HG03432 (cell line): ENCODE measurements at regions not wholly inside any gene's neighbourhood (a gene's known extent, or its start where the extent isn't known, plus 50 kb on each side); places are given as distances from the start of the nearest gene placed in this dataset.

ENCODE experiments used
- ATAC-seq: cut with Tn5 transposase; IDR thresholded peaks from one replicate; pipeline ENCODE4 v1.9.1; 2021; ENCODE audit warnings: mild to moderate bottlenecking, moderate library complexity; ENCODE audit not compliant: unreplicated experiment

DNA sequence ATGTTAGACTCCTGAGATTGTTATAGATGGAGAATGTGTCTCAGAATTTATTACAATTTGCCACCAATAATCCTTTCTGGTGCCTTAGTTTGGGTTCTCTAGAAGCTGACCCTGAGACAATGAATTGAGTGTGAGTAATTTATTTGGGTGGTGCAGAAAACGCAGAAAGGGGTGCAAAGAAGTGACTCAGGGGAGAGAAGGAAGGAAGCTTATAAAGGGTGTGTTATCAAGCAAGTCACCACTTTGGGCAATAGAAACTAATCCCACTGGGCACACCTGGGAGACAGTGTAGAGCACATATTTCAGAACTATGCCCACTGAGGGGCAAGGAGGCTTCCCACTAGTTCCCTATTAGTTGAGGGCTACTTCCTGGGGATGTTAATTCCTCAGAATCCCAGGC is 320.6 kb downstream of the MID1IP1 start:
- no peak for ATAC-seq

DNA sequence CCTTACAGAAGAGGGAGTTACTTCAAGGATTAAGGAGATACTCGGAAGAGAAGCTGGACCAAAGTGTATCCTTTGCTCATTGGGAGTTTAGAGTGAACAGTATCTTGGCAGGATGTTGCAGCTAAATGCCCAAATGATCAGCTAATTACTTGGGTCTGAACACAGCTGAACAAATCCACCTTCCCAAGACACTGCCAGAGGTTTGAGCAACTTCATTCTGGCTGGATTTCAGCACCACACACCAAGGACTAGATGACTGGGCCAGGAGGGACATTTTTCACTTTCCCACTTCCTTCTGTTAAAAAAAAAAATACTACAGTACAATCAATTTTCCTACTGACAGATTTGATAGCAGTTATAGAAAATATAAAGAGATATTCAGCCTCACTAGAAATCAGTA is 324.6 kb downstream of the MID1IP1 start:
- no peak for ATAC-seq

DNA sequence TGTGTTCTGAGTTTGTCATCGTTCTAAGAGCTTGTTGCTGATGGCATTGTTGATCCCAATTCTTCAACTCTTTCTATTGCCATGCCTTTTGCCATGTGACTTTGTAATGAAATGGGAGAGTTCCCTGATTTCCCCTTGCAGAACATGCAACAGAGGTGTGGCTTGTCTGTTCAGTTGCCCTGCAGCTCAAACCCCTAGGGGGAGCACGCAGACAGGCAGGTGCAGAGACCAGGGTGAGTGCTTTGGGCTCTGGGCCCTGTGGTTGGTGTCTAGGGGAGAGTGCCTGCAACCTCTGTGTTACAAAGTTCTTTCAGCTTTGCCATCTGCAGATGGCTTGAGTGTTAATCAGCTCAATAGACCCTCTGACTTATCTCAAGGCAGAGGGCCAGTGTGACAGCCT is 332.7 kb downstream of the MID1IP1 start:
- ATAC-seq: peak; percentile 84

DNA sequence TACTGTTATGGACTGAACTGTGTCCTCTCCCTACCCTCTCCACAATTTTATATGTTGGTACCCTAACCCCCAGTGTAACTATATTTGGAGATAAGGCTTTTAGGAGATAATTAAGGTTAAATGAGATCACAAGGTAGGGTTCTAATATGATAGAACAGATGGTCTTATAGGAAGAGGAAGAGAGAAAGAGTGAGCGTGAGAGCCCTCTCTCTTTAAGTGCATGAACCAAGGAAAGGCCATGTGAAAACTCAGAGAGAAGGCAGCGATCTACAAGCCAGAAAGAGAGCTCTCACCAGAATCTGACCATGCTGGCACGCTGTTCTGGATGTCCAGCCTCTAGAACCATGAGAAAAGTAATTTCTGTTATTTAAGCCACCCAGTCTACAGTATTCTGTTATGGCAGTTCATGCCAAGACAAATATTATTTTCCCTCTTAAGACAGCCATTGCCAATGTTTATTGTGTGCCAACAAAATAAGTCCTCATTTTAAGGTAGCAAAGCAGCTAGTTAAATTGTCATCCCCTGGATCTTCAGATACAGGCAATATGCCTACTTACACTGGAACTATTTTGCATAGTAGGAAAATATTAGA is 336.2 kb downstream of the MID1IP1 start:
- ATAC-seq: no peak

DNA sequence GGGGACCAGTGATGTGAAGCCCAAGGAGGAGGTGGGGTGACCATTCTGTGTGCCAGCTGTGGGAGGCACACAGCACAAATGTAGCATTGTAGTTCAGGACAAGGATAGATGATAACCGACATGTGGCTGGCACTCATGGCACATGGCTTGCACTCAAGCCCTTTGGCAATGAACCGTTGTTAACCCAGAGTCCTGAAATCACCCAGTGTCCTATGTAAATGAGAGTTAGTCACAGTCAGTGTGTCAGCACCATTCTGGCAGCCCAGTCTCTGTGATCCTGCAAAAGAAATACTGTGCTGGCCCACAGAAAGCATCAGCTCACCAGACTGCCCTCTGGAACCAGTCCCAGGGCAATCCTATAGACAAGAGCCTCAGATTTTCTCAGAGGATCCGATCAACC is 339.3 kb downstream of the MID1IP1 start:
- no peak for ATAC-seq

DNA sequence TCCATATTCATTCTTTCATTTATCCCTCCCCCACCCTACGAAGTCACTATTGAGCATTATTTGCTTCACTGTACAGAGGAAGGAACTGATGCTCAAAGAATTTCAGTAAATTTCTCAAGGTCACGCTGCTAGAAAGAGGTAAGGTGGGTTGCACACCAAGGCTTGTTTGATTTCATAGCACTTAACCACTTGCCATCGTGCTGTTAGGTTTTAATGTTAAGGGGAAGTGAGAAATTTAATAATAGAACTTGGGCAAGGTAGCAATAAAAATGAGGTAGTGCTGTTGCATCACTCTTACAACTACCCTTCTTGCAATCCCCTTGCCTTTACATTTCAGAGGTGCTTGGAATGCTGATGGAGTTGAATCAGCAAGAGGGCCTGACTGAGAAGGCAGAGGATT is 343.1 kb downstream of the MID1IP1 start:
- peak; percentile 73 for ATAC-seq

DNA sequence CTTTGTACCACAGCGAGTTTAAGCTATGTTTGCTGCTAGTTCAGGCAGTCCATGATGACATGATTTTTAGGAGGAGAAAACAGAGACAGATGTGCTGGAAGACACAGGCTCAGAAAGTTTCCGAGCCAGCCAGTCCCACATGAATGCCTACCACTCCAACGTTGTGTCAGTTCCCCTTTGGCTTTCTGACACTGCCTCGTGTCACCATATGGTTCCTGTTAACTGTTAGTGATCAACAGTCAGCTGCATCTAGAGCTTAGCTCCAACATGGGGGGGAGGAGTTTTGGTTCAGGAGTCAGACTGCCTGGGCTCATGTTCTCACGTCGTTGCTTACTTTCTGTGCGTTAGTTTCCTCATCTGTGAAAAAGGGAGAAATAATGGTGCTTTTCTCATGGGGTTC is 343.7 kb downstream of the MID1IP1 start:
- ATAC-seq: peak; percentile 71

DNA sequence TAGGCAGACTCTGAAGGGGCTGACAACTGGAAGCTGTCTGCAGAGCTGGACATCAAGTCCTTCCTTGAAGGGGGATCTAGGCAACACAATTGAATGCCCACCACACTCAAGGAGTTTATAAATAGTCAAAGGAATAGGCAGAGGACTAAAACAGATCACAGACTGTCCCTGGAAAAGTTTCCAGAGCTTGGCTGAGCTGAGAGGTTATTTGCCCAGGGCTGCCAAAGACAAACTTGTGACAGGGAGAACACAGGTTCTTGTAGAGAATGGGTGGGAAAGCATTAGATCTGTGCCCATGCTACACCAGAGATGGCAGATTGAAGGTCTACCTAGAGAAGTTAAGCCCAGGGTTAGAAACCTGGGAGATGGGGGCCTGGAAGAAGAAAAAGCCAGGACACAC is 344.6 kb downstream of the MID1IP1 start:
- no peak for ATAC-seq

DNA sequence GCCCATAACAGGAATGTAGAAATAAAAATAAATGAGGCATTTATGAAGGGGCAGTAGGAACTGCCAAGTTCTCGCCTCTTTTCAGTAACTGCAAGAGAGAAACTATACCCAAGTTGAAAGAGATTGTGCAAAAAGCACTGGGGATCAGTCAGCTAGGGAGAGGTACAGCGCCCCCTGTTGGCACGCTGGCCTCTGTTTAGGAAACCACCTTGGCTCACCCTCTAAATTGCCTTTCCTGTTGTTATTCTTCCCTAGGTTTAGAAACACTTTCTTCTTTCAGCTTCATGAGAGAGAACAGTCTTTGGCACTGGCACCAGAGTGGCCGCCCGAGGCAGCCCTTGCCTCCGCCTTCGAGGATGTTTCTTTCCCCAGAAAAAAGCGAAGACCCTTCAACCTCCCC is 348.5 kb downstream of the MID1IP1 start:
- no peak for ATAC-seq

DNA sequence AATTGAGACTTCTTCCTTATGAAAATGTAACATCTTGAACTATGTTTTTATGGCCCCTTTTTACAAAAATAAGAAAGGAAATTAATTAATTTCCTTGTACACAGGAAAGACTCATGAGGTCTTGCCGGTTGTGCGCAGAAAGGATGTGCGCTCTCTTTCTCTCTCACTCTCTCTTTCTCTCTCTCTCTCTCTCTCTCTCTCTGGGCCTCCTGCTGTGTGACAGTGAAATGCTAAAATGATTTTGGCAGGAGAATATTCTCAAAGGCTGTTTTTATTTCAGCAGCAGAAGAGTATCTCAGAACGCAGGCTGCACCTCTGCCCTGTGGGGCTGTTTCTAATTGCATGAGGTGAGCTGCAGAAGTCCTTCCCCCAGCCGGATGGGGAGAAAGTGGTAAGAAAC is 349.0 kb downstream of the MID1IP1 start:
- ATAC-seq: no peak

DNA sequence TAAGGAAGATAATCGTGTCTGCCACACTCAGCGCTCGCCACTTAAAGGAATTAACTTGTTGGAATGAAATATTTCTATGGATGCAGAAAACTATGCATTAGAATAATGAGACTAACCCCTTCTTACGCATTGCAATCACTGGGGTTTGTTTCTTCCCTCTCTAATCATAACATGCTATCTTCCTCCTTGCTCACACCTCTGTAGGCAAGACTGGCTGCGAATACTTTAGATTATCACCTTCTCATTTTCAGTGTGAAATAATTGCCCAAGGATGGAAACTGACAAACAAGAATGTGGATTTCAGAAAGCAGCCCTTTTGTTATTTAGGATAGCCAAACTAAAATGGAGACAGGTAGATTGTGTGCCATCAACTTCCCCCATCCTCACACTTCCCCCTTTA is 349.4 kb downstream of the MID1IP1 start:
- ATAC-seq: no peak

DNA sequence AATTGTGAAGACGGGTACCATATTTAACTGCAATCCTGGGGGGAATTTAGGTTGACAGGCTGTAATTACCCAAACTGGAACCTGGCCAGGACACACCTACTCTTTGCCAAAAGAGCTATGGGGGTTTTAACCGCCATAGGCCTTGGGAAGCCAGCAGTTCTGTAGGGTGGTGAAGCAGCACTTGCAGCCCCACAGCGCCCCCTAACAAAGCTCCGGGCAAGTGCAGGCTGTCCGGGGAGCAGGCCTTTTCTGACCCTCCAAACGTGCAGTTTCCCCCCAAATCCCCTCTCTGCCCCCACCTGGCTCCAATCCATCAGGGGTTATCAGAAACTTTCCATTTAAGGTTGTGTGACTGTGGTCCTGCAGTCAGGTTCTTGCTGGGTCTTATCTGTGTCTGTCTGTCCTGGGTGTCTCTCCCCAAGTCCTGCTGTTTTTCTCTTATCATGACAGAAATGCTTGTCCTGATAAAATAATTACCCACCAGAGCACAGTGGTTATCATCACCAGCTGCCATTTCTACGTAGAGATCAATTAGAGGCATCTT is 350.9 kb downstream of the MID1IP1 start:
- ATAC-seq: no peak

DNA sequence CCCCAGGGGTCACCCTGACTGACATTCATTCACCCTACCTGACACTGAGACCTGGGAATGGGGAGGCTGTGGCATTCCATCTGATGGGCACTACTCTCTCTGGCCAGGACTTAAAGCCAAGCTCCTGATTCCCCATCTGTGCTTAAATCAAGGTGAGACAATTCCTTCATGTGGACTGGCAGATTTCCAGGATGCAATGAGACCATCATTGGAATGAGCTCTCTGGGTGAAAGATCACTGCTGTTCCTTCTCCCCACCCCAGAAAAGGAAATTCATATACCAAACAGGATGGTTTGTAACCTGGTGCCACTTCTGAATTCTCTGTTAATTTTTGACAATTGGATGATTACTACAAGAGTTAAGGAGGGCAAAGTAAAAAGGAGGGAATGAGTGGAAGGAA is 354.8 kb downstream of the MID1IP1 start:
- ATAC-seq: no peak

DNA sequence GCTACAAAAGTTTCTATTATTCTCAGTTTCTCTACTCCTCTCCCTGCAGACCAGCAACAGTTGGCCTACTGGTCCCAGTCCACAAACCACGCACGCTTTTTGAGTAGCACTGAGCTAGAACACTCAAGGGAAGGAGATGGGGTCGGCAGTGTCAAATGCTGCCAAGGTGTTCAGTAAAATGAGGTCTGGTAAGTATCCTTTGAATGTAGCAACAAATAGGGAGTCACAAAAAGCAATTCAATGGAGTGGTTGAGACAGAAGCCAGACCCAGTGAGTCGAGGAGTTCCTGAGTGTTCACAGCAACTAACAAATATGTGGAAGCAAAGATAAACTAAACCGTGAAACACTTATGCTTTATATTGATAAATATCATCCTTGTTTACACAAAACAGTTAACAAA is 355.7 kb downstream of the MID1IP1 start:
- ATAC-seq: no peak

DNA sequence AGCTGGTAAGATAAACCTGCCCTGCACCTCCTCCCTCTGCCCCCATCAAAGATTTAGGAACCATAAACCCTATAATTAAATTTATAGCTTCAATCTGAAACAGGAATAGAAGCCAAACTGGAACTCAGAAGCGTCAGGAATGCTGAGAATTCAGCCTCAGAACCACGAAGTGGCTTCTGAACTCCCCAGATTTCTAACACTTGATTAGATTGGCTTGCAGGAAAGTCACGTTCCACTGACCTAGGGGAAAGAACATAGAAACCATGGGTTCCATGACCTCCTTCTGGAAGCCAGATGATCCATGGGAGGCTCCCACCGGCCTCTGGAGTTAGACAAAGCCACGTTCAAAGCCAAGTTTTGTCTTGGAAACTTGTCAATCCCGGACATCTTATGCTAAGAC is 356.5 kb downstream of the MID1IP1 start:
- ATAC-seq: no peak

DNA sequence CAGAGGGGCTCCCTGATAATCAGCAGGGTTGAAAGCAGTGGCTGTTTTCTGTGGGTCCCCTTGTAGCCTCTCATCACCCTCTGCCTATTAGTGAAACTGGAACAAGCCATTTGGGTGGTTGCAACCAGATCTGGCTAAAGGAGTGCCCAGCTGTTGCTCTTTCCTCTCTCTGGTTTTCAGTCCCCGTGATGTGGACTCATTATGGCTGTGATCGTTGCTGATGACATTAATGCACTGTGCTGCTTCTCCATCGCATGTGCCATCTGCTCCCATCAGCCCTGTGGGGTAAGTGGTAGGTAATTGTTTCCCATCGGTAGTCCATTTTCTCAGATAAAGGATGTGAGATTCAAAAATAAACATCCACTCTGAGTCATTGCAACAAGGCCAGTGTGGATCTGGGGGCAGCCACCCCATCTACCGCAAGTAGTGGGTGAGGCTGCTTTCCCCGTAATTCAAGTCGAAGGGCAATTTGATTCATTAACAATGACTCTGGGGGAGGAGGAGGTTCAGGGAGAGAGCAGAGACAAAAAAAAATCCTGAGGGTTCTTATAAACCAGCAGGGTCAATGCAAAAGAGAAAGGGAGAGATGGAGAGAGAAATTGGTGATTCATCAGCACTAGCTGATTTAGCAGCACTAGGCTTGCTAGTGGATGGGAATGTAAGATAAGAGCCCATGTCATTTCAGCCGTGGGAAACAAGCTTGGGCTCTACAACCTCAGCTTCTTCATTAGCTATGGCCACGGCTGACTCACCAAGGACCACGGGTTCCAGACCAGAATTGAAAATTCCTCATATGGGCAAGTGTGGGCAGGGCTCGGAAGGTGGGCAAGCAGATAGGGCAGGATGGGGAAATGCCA is 357.8 kb downstream of the MID1IP1 start:
- ATAC-seq: peak; percentile 59

DNA sequence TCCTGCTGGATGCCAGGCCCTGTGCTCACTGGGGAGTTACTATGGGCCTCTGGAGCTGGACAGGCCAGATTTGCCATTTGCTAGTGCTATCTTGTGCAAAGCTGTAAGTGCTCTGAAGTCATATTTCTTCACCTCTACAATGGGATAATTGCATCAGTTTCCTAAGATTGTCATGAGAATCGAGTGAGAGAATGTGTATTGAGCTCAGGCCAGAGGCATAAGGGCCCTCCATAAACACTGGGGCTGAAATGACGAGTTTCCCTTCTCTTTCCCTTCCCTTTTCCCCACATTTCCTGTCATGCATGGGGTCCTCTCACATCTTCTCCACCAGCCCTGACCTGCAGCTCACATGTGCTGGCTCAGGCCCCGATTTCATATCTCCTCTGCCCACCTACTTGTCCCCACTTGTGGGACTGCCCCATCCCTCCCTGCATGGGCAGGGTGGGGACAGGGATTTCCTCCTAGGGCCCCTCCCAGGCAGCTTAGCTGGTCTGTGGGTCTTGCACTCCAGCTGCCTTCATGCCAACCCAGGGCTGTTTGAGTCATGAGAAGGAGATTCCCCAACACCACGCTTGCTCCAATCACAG is 358.8 kb downstream of the MID1IP1 start:
- no peak for ATAC-seq

DNA sequence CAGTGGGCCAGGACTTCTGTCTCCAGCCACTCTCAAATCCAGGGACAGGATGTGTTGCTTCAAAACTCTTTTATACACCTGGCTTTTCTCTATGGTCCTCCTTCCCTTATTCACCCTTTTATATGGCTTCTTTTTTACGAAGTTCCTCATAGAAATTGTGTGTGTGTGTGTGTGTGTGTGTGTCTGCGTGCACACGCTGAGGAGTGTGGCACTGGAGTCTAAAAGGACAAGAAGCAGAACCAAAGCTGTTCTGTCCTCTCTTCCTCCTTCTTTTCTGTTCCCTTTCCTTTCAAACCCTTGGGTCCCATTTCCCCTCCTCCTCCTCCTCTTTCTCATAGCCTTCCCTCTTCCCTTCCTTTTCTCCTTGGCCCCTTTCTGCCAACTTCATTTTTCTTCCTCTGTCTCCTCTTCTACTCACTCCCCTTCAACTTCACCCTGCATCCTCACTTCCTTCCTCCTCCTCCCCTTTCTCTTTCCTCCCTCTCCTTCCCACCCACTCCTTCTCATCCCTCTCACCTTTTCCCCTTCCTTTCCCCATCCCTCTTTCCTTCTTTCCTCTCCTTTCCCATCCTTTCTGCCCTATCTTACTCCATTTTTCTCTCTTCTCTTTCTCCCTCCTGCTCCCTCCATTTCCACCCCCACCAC is 360.5 kb downstream of the MID1IP1 start:
- ATAC-seq: no peak

DNA sequence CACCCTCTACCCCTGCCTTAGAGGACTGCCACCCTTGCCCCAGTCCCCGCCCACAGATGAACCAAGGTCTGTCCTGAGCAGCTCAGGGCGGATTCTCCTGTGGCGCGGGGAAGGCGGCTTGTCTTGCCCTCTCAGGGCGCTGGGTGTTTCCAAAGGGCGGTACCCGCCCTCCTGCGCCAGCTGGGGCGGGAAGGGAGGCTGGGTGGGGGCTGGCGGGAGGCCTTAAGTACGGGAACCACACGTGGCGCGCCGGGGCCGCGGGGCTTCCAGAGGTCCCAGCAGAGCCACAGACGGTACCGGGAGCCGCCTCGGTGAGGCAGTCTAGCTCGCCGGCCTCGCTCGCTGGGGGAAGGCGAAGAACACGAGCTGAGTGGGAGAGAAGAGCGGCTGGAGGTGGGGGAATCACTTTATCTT is 361.1 kb downstream of the MID1IP1 start:
- no peak for ATAC-seq

DNA sequence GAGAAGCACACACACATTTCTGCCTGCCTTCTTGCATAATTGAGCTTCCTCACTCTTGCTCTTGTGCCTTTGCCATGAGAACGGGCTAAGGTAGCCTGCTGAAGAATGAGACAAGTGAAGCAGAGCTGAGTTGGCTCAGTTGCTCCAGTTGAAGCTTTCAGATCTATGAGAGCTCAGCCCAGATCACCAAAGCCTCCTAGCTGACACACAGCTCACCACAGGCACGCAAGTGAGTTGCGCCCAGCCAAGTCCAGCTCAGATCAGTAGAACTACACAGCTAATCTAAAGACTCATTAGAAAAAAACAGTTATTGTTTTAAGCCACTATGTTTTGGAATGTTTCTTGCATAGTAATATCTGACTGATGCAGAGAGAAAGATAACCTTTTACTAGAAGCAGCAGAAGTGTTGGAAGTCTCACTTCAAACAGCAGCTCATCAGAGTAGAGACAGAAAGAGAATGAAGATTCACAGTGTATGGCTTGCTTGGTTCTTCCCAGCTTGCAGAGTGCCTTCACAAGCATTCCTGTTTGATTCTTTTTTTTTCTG is 362.4 kb downstream of the MID1IP1 start:
- no peak for ATAC-seq

DNA sequence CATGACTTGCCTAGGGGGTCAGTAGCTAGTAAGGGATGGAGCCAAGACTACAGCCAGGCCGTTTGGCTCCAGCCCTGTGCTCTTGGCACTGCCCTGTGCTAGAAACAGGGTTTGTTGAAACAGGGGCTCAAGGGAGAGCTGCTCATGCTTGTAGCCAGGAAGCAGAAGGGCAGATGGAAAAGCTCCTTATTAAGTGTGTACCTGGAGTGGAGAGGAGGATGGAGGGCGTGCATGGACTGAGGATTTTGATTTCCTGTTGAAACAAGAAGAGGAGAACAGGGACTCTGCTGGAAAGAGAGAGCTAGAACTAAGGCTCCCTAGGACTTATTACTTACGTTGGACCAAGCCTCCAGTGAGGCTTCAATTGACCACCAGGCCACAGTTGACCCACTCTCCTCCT is 363.0 kb downstream of the MID1IP1 start:
- ATAC-seq: no peak
